Loucy (cell line): ENCODE measurements at regions not wholly inside any gene's neighbourhood (a gene's known extent, or its start where the extent isn't known, plus 50 kb on each side); places are given as distances from the start of the nearest gene placed in this dataset.
"Not testable (repeated sequence)": the region's sequence is repeated elsewhere in the genome, so short reads cannot be mapped to it uniquely, and the experiment has no call there.

ENCODE experiments used
- H2AFZ ChIP-seq: fragments of 200-600 bp; sonication (generic); 2 replicates; pipeline ENCODE4 v1.6.0; 2016; ENCODE audit warnings: antibody characterized with exemption, mild to moderate bottlenecking, low read length, moderate library complexity
- H3F3A ChIP-seq: fragments of 200-600 bp; 2 replicates; pipeline ENCODE4 v1.6.0; 2016; ENCODE audit warnings: antibody characterized with exemption, low read depth, mild to moderate bottlenecking
- H3K27me3 ChIP-seq: fragments of 200-600 bp; sonication (generic); 2 replicates; pipeline ENCODE4 v1.6.1; 2014; ENCODE audit warnings: low read length, mild to moderate bottlenecking; ENCODE audit not compliant: insufficient read depth, poor library complexity, severe bottlenecking
- H3K36me3 ChIP-seq: fragments of 200-600 bp; sonication (generic); 2 replicates; pipeline ENCODE4 v1.6.1; 2016; ENCODE audit warnings: low read length; ENCODE audit not compliant: insufficient read depth
- H3K4me1 ChIP-seq: fragments of 200-600 bp; sonication (generic); 2 replicates; pipeline ENCODE4 v1.5.1; 2014; ENCODE audit warnings: low read length, mild to moderate bottlenecking; ENCODE audit not compliant: insufficient read depth, poor library complexity, severe bottlenecking
- H3K4me2 ChIP-seq: fragments of 200-600 bp; sonication (generic); 2 replicates; pipeline ENCODE4 v1.6.0; 2014; ENCODE audit warnings: antibody characterized with exemption, low read length, low read depth, mild to moderate bottlenecking; ENCODE audit not compliant: poor library complexity, severe bottlenecking
- H3K4me3 ChIP-seq: fragments of 200-600 bp; sonication (generic); 2 replicates; pipeline ENCODE4 v1.5.1; 2014; ENCODE audit warnings: low read length, mild to moderate bottlenecking, mixed read lengths; ENCODE audit not compliant: poor library complexity, severe bottlenecking
- H3K79me2 ChIP-seq: fragments of 200-600 bp; sonication (generic); 2 replicates; pipeline ENCODE4 v1.6.1; 2014; ENCODE audit warnings: low read length; ENCODE audit not compliant: insufficient read depth
- H3K9ac ChIP-seq: fragments of 200-600 bp; sonication (generic); 2 replicates; pipeline ENCODE4 v1.6.0; 2014; ENCODE audit warnings: mild to moderate bottlenecking, low read depth, low read length, moderate library complexity; ENCODE audit not compliant: poor library complexity, severe bottlenecking
- H3K9me2 ChIP-seq: fragments of 200-600 bp; sonication (generic); replicated peaks from 2 replicates; pipeline ENCODE4 v1.6.1; 2016; ENCODE audit warnings: low read depth, low read length, mixed read lengths
- H3K9me3 ChIP-seq: fragments of 200-600 bp; sonication (generic); 2 replicates; pipeline ENCODE4 v1.6.1; 2014; ENCODE audit warnings: mild to moderate bottlenecking, antibody characterized with exemption, low read length, low read depth; ENCODE audit not compliant: insufficient read depth
- H4K20me1 ChIP-seq: fragments of 200-600 bp; sonication (generic); 2 replicates; pipeline ENCODE4 v1.6.0; 2014; ENCODE audit warnings: antibody characterized with exemption, low read length, mild to moderate bottlenecking; ENCODE audit not compliant: insufficient read depth, poor library complexity, severe bottlenecking
- EZH2phosphoT487 ChIP-seq: fragments of 200-600 bp; IDR thresholded peaks from 2 replicates; pipeline ENCODE4 v1.6.1; 2018; ENCODE audit warnings: antibody characterized with exemption, mild to moderate bottlenecking, moderate library complexity, borderline replicate concordance
- TF ChIP-seq, protein P1 (sequence below): fragments of 200-600 bp; sonication (generic); conservative IDR thresholded peaks from 2 replicates; pipeline ENCODE4 v1.5.1; 2014; ENCODE audit warnings: mild to moderate bottlenecking, antibody characterized with exemption, low read length

- Histone ChIP-seq H4K20me1 (no peaks in the 10 kb centered on the region), H3K4me2 (no peak overlapping the region), H3F3A (no peaks in the 10 kb centered on the region), H3K9me3 (no peaks in the 10 kb centered on the region), H3K9ac (no peak overlapping the region), H3K4me1 (no peaks in the 10 kb centered on the region), H3K79me2 (no peaks in the 10 kb centered on the region), H3K27me3 (peaks cover 6% of the 10 kb centered on the region), H3K9me2 (no peaks in the 10 kb centered on the region), H2AFZ (no peak overlapping the region), H3K36me3 (no peaks in the 10 kb centered on the region), H3K4me3 (no peak overlapping the region)
- TF ChIP-seq, protein P1, sequence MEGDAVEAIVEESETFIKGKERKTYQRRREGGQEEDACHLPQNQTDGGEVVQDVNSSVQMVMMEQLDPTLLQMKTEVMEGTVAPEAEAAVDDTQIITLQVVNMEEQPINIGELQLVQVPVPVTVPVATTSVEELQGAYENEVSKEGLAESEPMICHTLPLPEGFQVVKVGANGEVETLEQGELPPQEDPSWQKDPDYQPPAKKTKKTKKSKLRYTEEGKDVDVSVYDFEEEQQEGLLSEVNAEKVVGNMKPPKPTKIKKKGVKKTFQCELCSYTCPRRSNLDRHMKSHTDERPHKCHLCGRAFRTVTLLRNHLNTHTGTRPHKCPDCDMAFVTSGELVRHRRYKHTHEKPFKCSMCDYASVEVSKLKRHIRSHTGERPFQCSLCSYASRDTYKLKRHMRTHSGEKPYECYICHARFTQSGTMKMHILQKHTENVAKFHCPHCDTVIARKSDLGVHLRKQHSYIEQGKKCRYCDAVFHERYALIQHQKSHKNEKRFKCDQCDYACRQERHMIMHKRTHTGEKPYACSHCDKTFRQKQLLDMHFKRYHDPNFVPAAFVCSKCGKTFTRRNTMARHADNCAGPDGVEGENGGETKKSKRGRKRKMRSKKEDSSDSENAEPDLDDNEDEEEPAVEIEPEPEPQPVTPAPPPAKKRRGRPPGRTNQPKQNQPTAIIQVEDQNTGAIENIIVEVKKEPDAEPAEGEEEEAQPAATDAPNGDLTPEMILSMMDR = no peak
- TF ChIP-seq EZH2phosphoT487 = no peak
These were observed 264.8 kb upstream of the HNRNPA3 start for GRCh38 chr2:176947754-176948153.

GRCh38 chr2:176951218-176951617 lies 261.4 kb upstream of the HNRNPA3 start:
- H3K4me2 ChIP-seq, H3K79me2 ChIP-seq: not testable (repeated sequence)

GRCh38 chr2:176956791-176957190 lies 255.8 kb upstream of the HNRNPA3 start:
- H3K36me3 ChIP-seq = no peaks in the 10 kb centered on the region
- H3K27me3 ChIP-seq = no peaks in the 10 kb centered on the region
- H3K4me2 ChIP-seq = no peak overlapping the region
- no peak overlapping the region for H3K4me3 ChIP-seq
- H3K9me3 ChIP-seq = no peaks in the 10 kb centered on the region
- H4K20me1 ChIP-seq = no peaks in the 10 kb centered on the region
- TF ChIP-seq EZH2phosphoT487 = no peak
- TF ChIP-seq, protein P1 = no peak
- H3K9me2 ChIP-seq = no peaks in the 10 kb centered on the region
- H3K79me2 ChIP-seq = no peaks in the 10 kb centered on the region
- no peak overlapping the region for H3K9ac ChIP-seq
- H2AFZ ChIP-seq = no peak overlapping the region
- no peaks in the 10 kb centered on the region for H3F3A ChIP-seq
- no peaks in the 10 kb centered on the region for H3K4me1 ChIP-seq

More at GRCh38 chr2:176951218-176951617, 261.4 kb upstream of the HNRNPA3 start:
- H2AFZ ChIP-seq, H3K4me1 ChIP-seq, H3K9me3 ChIP-seq, H3K4me3 ChIP-seq, H4K20me1 ChIP-seq, H3K27me3 ChIP-seq, H3K9ac ChIP-seq, H3K36me3 ChIP-seq, H3K9me2 ChIP-seq, H3F3A ChIP-seq: not testable (repeated sequence)

DNA sequence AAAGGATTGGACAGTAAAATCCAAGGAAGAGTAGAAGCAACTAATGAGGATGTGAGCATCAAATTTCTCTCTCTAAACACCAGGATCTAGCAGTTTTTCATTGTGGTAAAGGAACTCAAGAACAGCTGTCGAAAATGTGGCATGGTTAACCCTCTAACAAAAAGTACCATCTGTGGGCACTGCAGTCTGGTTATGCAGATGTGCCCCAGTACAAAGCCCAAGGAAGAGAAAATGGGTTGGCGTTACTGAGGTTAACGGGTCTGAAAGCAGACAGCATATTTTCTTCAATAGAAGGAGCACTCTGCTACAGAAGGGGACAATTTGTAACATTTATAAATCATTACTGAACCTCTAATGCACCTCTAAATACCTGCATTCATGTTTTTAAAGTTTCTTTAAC lies 253.0 kb upstream of the HNRNPA3 start:
- Histone ChIP-seq H3F3A (no peaks in the 10 kb centered on the region), H3K4me1 (no peaks in the 10 kb centered on the region), H3K79me2 (no peaks in the 10 kb centered on the region), H3K9ac (no peak overlapping the region), H3K4me2 (no peak overlapping the region), H3K9me2 (no peaks in the 10 kb centered on the region), H2AFZ (no peak overlapping the region), H4K20me1 (no peaks in the 10 kb centered on the region), H3K4me3 (no peak overlapping the region), H3K36me3 (no peaks in the 10 kb centered on the region), H3K9me3 (no peaks in the 10 kb centered on the region), H3K27me3 (no peaks in the 10 kb centered on the region)
- no peak for TF ChIP-seq EZH2phosphoT487
- TF ChIP-seq, protein P1 = no peak
